GM19023 (cell line): ENCODE measurements at regions not wholly inside any gene's neighbourhood (a gene's known extent, or its start where the extent isn't known, plus 50 kb on each side); places are given as distances from the start of the nearest gene placed in this dataset.

Experiments
- ATAC-seq: cut with Tn5 transposase; IDR thresholded peaks from one replicate; pipeline ENCODE4 v1.9.1; 2021; ENCODE audit warnings: mild to moderate bottlenecking, moderate library complexity; ENCODE audit not compliant: unreplicated experiment

GRCh38 chr13:29934531-29935308 is 84.3 kb upstream of the UBL3 start:
- no peak for ATAC-seq

GRCh38 chr13:29933401-29933800 is 83.0 kb upstream of the UBL3 start:
- ATAC-seq: no peak

GRCh38 chr13:29931696-29932095 is 81.3 kb upstream of the UBL3 start:
- no peak for ATAC-seq

- no peak for ATAC-seq
Observed at GRCh38 chr13:29929062-29929847, 78.8 kb upstream of the UBL3 start.

- no peak for ATAC-seq
Observed at GRCh38 chr13:29926098-29926476, 75.7 kb upstream of the UBL3 start.

- ATAC-seq: no peak
Observed at GRCh38 chr13:29925457-29926097, 75.2 kb upstream of the UBL3 start.

GRCh38 chr13:29924482-29925350 is 74.3 kb upstream of the UBL3 start:
- ATAC-seq: no peak

- ATAC-seq: no peak
Observed at GRCh38 chr13:29923554-29924481, 73.4 kb upstream of the UBL3 start.

- no peak for ATAC-seq
Observed at GRCh38 chr13:29922896-29923295, 72.5 kb upstream of the UBL3 start.

- no peak for ATAC-seq
Observed at GRCh38 chr13:29922281-29922821, 71.9 kb upstream of the UBL3 start.

GRCh38 chr13:29921542-29921941 is 71.1 kb upstream of the UBL3 start:
- no peak for ATAC-seq

GRCh38 chr13:29920025-29920643 is 69.7 kb upstream of the UBL3 start:
- no peak for ATAC-seq

- no peak for ATAC-seq
Observed at GRCh38 chr13:29918845-29919244, 68.4 kb upstream of the UBL3 start.

- ATAC-seq: no peak
Observed at GRCh38 chr13:29917650-29918049, 67.2 kb upstream of the UBL3 start.

- no peak for ATAC-seq
Observed at GRCh38 chr13:29914581-29914980, 64.2 kb upstream of the UBL3 start.

- no peak for ATAC-seq
Observed at GRCh38 chr13:29911781-29912418, 61.5 kb upstream of the UBL3 start.

GRCh38 chr13:29909975-29910674 is 59.7 kb upstream of the UBL3 start:
- no peak for ATAC-seq
